ENCODE measurements at regions not wholly inside any gene's neighbourhood (a gene's known extent, or its start where the extent isn't known, plus 50 kb on each side); places are given as distances from the start of the nearest gene placed in this dataset.

GRCh38 chr9:74358959-74359358, 138.2 kb upstream of the RORB start:
- no peak overlapping the region for H3K4me2 ChIP-seq (ENCODE audit: low read length)
- H3K79me2 ChIP-seq (ENCODE audit: control insufficient read depth, low read length): no peaks in the 10 kb centered on the region
- H3K27ac ChIP-seq (ENCODE audit: low read depth, low read length): no peak overlapping the region
- no peak overlapping the region for H3K4me3 ChIP-seq (ENCODE audit: low read length)
- no peaks in the 10 kb centered on the region for H3F3A ChIP-seq (ENCODE audit: control insufficient read depth, insufficient read depth)
- no peaks in the 10 kb centered on the region for H3K4me1 ChIP-seq (ENCODE audit: control insufficient read depth, low read length)
- no peaks in the 10 kb centered on the region for H3K9me2 ChIP-seq (replicated peaks; ENCODE audit: control insufficient read depth, low read length)
- no peaks in the 10 kb centered on the region for H3K27me3 ChIP-seq (ENCODE audit: control insufficient read depth, low read length)
- H3K36me3 ChIP-seq (ENCODE audit: control insufficient read depth, low read length): no peaks in the 10 kb centered on the region
- no peaks in the 10 kb centered on the region for H4K20me1 ChIP-seq (ENCODE audit: control insufficient read depth, insufficient read depth, low read depth, low read length)
- H3K9me3 ChIP-seq (ENCODE audit: control insufficient read depth, insufficient read depth, low read length): no peaks in the 10 kb centered on the region
- no peak for TF ChIP-seq EZH2phosphoT487 (IDR thresholded peaks at IDR 0.05; ENCODE audit: borderline replicate concordance, low read length)
- no peak for TF ChIP-seq CTCF (IDR thresholded peaks at IDR 0.05; ENCODE audit: low read depth, low read length, poor library complexity, severe bottlenecking)

- no peaks in the 10 kb centered on the region for H3K4me1 ChIP-seq (ENCODE audit: control insufficient read depth, low read length)
- no peaks in the 10 kb centered on the region for H3K27me3 ChIP-seq (ENCODE audit: control insufficient read depth, low read length)
- no peak overlapping the region for H3K27ac ChIP-seq (ENCODE audit: low read depth, low read length)
- no peaks in the 10 kb centered on the region for H3K9me2 ChIP-seq (replicated peaks; ENCODE audit: control insufficient read depth, low read length)
- H3F3A ChIP-seq (ENCODE audit: control insufficient read depth, insufficient read depth): no peaks in the 10 kb centered on the region
- no peak for TF ChIP-seq EZH2phosphoT487 (IDR thresholded peaks at IDR 0.05; ENCODE audit: borderline replicate concordance, low read length)
- H3K9me3 ChIP-seq (ENCODE audit: control insufficient read depth, insufficient read depth, low read length): no peaks in the 10 kb centered on the region
- no peak overlapping the region for H3K4me3 ChIP-seq (ENCODE audit: low read length)
- H3K36me3 ChIP-seq (ENCODE audit: control insufficient read depth, low read length): no peaks in the 10 kb centered on the region
- H3K79me2 ChIP-seq (ENCODE audit: control insufficient read depth, low read length): no peaks in the 10 kb centered on the region
- no peak overlapping the region for H3K4me2 ChIP-seq (ENCODE audit: low read length)
- no peaks in the 10 kb centered on the region for H4K20me1 ChIP-seq (ENCODE audit: control insufficient read depth, insufficient read depth, low read depth, low read length)
These were observed 135.6 kb upstream of the RORB start for GRCh38 chr9:74361508-74361907.

GRCh38 chr9:74362423-74362822, 134.7 kb upstream of the RORB start:
- Histone ChIP-seq H3K4me2 (ENCODE audit: low read length) (no peak overlapping the region), H3K27ac (ENCODE audit: low read depth, low read length) (no peak overlapping the region), H3K79me2 (ENCODE audit: control insufficient read depth, low read length) (no peaks in the 10 kb centered on the region), H3K36me3 (ENCODE audit: control insufficient read depth, low read length) (no peaks in the 10 kb centered on the region), H4K20me1 (ENCODE audit: control insufficient read depth, insufficient read depth, low read depth, low read length) (no peaks in the 10 kb centered on the region), H3K27me3 (ENCODE audit: control insufficient read depth, low read length) (no peaks in the 10 kb centered on the region), H3F3A (ENCODE audit: control insufficient read depth, insufficient read depth) (no peaks in the 10 kb centered on the region), H3K9me2 (replicated peaks; ENCODE audit: control insufficient read depth, low read length) (no peaks in the 10 kb centered on the region), H3K4me1 (ENCODE audit: control insufficient read depth, low read length) (no peaks in the 10 kb centered on the region), H3K4me3 (ENCODE audit: low read length) (no peak overlapping the region), H3K9me3 (ENCODE audit: control insufficient read depth, insufficient read depth, low read length) (no peaks in the 10 kb centered on the region)
- TF ChIP-seq CTCF (IDR thresholded peaks at IDR 0.05; ENCODE audit: low read depth, low read length, poor library complexity, severe bottlenecking): no peak

DNA sequence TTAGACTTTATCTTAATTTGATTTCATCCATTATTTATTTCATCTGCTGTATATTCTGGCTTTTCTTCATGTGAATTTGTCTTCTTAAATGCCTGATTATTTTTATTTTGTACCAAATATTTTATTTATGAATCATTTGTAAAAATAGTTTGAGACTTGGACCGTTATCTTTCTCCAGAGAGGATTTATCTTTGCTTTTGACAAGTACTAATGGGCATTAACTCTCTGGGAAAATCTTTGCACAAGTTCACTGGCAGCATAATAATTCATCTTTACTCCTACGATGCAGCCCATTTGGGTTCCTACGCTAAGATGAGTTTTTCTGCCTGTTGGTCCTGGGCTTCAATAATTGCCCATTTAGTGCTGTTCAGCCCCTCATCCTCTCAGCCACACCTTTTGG, 131.0 kb upstream of the RORB start:
- TF ChIP-seq CTCF (IDR thresholded peaks at IDR 0.05; ENCODE audit: low read depth, low read length, poor library complexity, severe bottlenecking): no peak
- TF ChIP-seq EZH2phosphoT487 (IDR thresholded peaks at IDR 0.05; ENCODE audit: borderline replicate concordance, low read length): no peak
- Histone ChIP-seq H3F3A (ENCODE audit: control insufficient read depth, insufficient read depth) (no peaks in the 10 kb centered on the region), H3K4me2 (ENCODE audit: low read length) (no peak overlapping the region), H3K4me3 (ENCODE audit: low read length) (no peak overlapping the region), H3K27me3 (ENCODE audit: control insufficient read depth, low read length) (no peaks in the 10 kb centered on the region), H4K20me1 (ENCODE audit: control insufficient read depth, insufficient read depth, low read depth, low read length) (no peaks in the 10 kb centered on the region), H3K9me3 (ENCODE audit: control insufficient read depth, insufficient read depth, low read length) (no peaks in the 10 kb centered on the region), H3K27ac (ENCODE audit: low read depth, low read length) (no peak overlapping the region), H3K9me2 (replicated peaks; ENCODE audit: control insufficient read depth, low read length) (no peaks in the 10 kb centered on the region), H3K36me3 (ENCODE audit: control insufficient read depth, low read length) (no peaks in the 10 kb centered on the region), H3K79me2 (ENCODE audit: control insufficient read depth, low read length) (no peaks in the 10 kb centered on the region), H3K4me1 (ENCODE audit: control insufficient read depth, low read length) (no peaks in the 10 kb centered on the region)

Measured in DOHH2 (cell line).